ENCODE measurements at regions not wholly inside any gene's neighbourhood (a gene's known extent, or its start where the extent isn't known, plus 50 kb on each side); places are given as distances from the start of the nearest gene placed in this dataset.

DNA sequence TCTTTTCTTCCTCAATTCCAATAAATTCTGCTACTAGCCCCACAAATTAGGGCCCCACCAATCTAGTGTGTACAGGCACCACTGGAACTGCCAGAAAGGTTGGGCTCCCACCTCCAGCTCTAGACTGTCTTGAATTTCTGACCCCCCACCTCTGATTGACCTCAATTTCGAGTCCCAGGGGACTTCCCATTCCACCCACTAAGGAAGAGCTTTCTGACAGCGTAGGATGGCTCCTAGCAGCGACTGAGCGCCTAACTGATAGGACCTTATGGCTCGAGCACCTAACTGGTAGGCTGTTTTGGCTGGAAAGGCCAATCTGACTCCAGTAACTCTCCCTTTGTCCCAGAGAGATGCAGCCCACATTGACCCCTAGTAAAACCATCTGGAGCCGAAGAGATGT lies 171.6 kb upstream of the ZNF184 start:
- ATAC-seq, result no peak
- TF ChIP-seq TCF4 (CRISPR knock-in tag; IDR thresholded peaks at IDR 0.05; ENCODE audit: borderline replicate concordance), result no peak
- no peak for TF ChIP-seq SNAI2 (CRISPR knock-in tag; IDR thresholded peaks at IDR 0.05)
- TF ChIP-seq, protein P1, sequence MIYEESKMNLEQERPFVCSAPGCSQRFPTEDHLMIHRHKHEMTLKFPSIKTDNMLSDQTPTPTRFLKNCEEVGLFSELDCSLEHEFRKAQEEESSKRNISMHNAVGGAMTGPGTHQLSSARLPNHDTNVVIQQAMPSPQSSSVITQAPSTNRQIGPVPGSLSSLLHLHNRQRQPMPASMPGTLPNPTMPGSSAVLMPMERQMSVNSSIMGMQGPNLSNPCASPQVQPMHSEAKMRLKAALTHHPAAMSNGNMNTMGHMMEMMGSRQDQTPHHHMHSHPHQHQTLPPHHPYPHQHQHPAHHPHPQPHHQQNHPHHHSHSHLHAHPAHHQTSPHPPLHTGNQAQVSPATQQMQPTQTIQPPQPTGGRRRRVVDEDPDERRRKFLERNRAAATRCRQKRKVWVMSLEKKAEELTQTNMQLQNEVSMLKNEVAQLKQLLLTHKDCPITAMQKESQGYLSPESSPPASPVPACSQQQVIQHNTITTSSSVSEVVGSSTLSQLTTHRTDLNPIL (CRISPR knock-in tag; IDR thresholded peaks at IDR 0.05; ENCODE audit: low read depth), result no peak
- TF ChIP-seq ZNF70 (CRISPR knock-in tag; IDR thresholded peaks at IDR 0.05), result no peak
- TF ChIP-seq ZNF565 (CRISPR knock-in tag; conservative IDR thresholded peaks at IDR 0.05; ENCODE audit: low read depth), result no peak
- TF ChIP-seq RARB (CRISPR knock-in tag; IDR thresholded peaks at IDR 0.05), result no peak
- no peak for TF ChIP-seq TOX (CRISPR knock-in tag; IDR thresholded peaks at IDR 0.05; ENCODE audit: borderline replicate concordance)
- no peak for TF ChIP-seq ZNF8 (CRISPR knock-in tag; IDR thresholded peaks at IDR 0.05)
- TF ChIP-seq, protein P2, sequence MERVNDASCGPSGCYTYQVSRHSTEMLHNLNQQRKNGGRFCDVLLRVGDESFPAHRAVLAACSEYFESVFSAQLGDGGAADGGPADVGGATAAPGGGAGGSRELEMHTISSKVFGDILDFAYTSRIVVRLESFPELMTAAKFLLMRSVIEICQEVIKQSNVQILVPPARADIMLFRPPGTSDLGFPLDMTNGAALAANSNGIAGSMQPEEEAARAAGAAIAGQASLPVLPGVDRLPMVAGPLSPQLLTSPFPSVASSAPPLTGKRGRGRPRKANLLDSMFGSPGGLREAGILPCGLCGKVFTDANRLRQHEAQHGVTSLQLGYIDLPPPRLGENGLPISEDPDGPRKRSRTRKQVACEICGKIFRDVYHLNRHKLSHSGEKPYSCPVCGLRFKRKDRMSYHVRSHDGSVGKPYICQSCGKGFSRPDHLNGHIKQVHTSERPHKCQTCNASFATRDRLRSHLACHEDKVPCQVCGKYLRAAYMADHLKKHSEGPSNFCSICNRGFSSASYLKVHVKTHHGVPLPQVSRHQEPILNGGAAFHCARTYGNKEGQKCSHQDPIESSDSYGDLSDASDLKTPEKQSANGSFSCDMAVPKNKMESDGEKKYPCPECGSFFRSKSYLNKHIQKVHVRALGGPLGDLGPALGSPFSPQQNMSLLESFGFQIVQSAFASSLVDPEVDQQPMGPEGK (CRISPR knock-in tag; IDR thresholded peaks at IDR 0.05; ENCODE audit: borderline replicate concordance), result no peak
- TF ChIP-seq, protein P3, sequence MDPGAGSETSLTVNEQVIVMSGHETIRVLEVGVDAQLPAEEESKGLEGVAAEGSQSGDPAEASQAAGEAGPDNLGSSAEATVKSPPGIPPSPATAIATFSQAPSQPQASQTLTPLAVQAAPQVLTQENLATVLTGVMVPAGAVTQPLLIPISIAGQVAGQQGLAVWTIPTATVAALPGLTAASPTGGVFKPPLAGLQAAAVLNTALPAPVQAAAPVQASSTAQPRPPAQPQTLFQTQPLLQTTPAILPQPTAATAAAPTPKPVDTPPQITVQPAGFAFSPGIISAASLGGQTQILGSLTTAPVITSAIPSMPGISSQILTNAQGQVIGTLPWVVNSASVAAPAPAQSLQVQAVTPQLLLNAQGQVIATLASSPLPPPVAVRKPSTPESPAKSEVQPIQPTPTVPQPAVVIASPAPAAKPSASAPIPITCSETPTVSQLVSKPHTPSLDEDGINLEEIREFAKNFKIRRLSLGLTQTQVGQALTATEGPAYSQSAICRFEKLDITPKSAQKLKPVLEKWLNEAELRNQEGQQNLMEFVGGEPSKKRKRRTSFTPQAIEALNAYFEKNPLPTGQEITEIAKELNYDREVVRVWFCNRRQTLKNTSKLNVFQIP (CRISPR knock-in tag; IDR thresholded peaks at IDR 0.05; ENCODE audit: borderline replicate concordance, low read depth), result no peak
- TF ChIP-seq, protein P4, sequence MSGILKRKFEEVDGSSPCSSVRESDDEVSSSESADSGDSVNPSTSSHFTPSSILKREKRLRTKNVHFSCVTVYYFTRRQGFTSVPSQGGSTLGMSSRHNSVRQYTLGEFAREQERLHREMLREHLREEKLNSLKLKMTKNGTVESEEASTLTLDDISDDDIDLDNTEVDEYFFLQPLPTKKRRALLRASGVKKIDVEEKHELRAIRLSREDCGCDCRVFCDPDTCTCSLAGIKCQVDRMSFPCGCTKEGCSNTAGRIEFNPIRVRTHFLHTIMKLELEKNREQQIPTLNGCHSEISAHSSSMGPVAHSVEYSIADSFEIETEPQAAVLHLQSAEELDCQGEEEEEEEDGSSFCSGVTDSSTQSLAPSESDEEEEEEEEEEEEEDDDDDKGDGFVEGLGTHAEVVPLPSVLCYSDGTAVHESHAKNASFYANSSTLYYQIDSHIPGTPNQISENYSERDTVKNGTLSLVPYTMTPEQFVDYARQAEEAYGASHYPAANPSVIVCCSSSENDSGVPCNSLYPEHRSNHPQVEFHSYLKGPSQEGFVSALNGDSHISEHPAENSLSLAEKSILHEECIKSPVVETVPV (CRISPR knock-in tag; IDR thresholded peaks at IDR 0.05), result no peak
- TF ChIP-seq ZFP30 (CRISPR knock-in tag; IDR thresholded peaks at IDR 0.05), result no peak
- TF ChIP-seq, protein P5, sequence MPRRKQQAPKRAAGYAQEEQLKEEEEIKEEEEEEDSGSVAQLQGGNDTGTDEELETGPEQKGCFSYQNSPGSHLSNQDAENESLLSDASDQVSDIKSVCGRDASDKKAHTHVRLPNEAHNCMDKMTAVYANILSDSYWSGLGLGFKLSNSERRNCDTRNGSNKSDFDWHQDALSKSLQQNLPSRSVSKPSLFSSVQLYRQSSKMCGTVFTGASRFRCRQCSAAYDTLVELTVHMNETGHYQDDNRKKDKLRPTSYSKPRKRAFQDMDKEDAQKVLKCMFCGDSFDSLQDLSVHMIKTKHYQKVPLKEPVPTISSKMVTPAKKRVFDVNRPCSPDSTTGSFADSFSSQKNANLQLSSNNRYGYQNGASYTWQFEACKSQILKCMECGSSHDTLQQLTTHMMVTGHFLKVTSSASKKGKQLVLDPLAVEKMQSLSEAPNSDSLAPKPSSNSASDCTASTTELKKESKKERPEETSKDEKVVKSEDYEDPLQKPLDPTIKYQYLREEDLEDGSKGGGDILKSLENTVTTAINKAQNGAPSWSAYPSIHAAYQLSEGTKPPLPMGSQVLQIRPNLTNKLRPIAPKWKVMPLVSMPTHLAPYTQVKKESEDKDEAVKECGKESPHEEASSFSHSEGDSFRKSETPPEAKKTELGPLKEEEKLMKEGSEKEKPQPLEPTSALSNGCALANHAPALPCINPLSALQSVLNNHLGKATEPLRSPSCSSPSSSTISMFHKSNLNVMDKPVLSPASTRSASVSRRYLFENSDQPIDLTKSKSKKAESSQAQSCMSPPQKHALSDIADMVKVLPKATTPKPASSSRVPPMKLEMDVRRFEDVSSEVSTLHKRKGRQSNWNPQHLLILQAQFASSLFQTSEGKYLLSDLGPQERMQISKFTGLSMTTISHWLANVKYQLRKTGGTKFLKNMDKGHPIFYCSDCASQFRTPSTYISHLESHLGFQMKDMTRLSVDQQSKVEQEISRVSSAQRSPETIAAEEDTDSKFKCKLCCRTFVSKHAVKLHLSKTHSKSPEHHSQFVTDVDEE (CRISPR knock-in tag; IDR thresholded peaks at IDR 0.05), result no peak
- TF ChIP-seq ESRRG (CRISPR knock-in tag; IDR thresholded peaks at IDR 0.05), result no peak
- no peak for TF ChIP-seq ZC3H10 (CRISPR knock-in tag; IDR thresholded peaks at IDR 0.05)
- no peak for TF ChIP-seq OSR1 (CRISPR knock-in tag; IDR thresholded peaks at IDR 0.05)

DNA sequence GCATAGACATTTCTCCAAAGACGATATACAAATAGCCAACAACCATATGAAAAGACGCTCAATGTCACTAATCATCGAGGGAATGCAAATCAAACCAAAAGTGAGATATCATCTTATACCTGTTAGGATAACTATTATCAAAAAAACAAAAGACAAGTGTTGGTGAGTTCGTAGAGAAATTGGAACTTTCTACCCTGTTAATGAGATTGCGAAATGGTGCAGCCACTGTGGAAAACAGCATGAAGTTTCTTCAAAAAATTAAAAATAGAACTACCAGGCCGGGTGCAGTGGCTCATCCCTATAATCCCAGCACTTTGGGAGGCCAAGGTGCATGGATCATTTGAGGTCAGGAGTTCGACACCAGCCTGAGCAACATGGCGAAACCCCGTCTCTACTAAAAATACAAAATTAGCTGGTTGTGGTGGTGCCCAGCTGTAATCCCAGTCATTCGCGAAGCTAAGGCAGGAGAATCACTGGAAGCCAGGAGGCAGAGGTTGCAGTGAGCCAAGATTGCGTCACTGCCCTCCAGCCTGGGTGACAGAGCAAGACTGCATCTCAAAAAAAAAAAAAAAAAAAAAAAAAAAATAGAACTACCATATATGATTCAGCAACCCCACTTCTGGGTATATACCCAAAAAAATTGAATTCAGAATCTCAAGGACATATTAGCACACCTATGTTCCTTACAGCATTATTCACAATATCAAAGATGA lies 170.0 kb upstream of the ZNF184 start:
- no peak for ATAC-seq
- TF ChIP-seq, protein P1 (CRISPR knock-in tag; IDR thresholded peaks at IDR 0.05; ENCODE audit: low read depth), result no peak
- TF ChIP-seq BACH2 (CRISPR knock-in tag; IDR thresholded peaks at IDR 0.05; ENCODE audit: borderline replicate concordance), result no peak
- no peak for TF ChIP-seq ISL1 (CRISPR knock-in tag; IDR thresholded peaks at IDR 0.05)
- TF ChIP-seq, protein P3 (CRISPR knock-in tag; IDR thresholded peaks at IDR 0.05; ENCODE audit: borderline replicate concordance, low read depth), result no peak
- TF ChIP-seq GLIS3 (CRISPR knock-in tag; IDR thresholded peaks at IDR 0.05), result no peak
- TF ChIP-seq RARB (CRISPR knock-in tag; IDR thresholded peaks at IDR 0.05), result no peak
- TF ChIP-seq PPARA (CRISPR knock-in tag; IDR thresholded peaks at IDR 0.05; ENCODE audit: borderline replicate concordance), result no peak
- no peak for TF ChIP-seq TOX (CRISPR knock-in tag; IDR thresholded peaks at IDR 0.05; ENCODE audit: borderline replicate concordance)
- no peak for TF ChIP-seq ZNF565 (CRISPR knock-in tag; conservative IDR thresholded peaks at IDR 0.05; ENCODE audit: low read depth)
- TF ChIP-seq ARNTL (CRISPR knock-in tag; IDR thresholded peaks at IDR 0.05; ENCODE audit: borderline replicate concordance, low read depth), result no peak
- TF ChIP-seq SNAI2 (CRISPR knock-in tag; IDR thresholded peaks at IDR 0.05), result no peak
- TF ChIP-seq ZFP3 (CRISPR knock-in tag; IDR thresholded peaks at IDR 0.05), result no peak
- TF ChIP-seq ZC3H10 (CRISPR knock-in tag; IDR thresholded peaks at IDR 0.05), result no peak
- no peak for TF ChIP-seq TCF4 (CRISPR knock-in tag; IDR thresholded peaks at IDR 0.05; ENCODE audit: borderline replicate concordance)
- TF ChIP-seq, protein P2 (CRISPR knock-in tag; IDR thresholded peaks at IDR 0.05; ENCODE audit: borderline replicate concordance), result no peak
- no peak for TF ChIP-seq ZFP30 (CRISPR knock-in tag; IDR thresholded peaks at IDR 0.05)
